Panc1 (cell line): ENCODE measurements at regions not wholly inside any gene's neighbourhood (a gene's known extent, or its start where the extent isn't known, plus 50 kb on each side); places are given as distances from the start of the nearest gene placed in this dataset.

Experiments used
- ATAC-seq: fragments of 200-7000 bp; cut with Tn5 transposase; 2 replicates; pipeline ENCODE4 v1.9.1; 2020; ENCODE audit warnings: mild to moderate bottlenecking, moderate library complexity
- BruUV-seq: library from RNA; stranded (reverse); fragments of 400-500 nt; replicated peaks from 2 replicates; lab custom pipeline; 2021; lab: Mats Ljungman, UMichigan
- CTCF ChIA-PET: fragments of 300-600 bp; sonication (Branson Sonifier 250); formaldehyde crosslinking; loops from one replicate; lab custom pipeline; 2022; ENCODE audit warnings: antibody characterized with exemption; lab: Charles Lee
- POLR2A ChIA-PET: fragments of 300-600 bp; sonication (Branson Sonifier 250); formaldehyde crosslinking; loops from one replicate; lab custom pipeline; 2022; ENCODE audit warnings: antibody characterized with exemption; lab: Charles Lee
- DNase-seq: peaks from one replicate; pipeline ENCODE4 v3.0.0-alpha.2; 2010; ENCODE audit warnings: low read depth, low spot score
- H3K27ac ChIP-seq: 2 replicates; pipeline ENCODE4 v1.5.1; 2011; ENCODE audit warnings: mild to moderate bottlenecking, low read length, inconsistent platforms
- H3K27me3 ChIP-seq: fragments of 200-500 bp; sonication (Bioruptor generic); 2 replicates; pipeline ENCODE4 v1.6.0; 2014; ENCODE audit warnings: low read length, inconsistent platforms; ENCODE audit not compliant: control insufficient read depth, insufficient read depth
- H3K36me3 ChIP-seq: fragments of 200-500 bp; sonication (Bioruptor generic); 2 replicates; pipeline ENCODE4 v1.5.1; 2014; ENCODE audit warnings: inconsistent platforms, mild to moderate bottlenecking, low read length, moderate library complexity; ENCODE audit not compliant: control insufficient read depth, insufficient read depth
- H3K4me1 ChIP-seq: 2 replicates; pipeline ENCODE4 v1.5.1; 2011; ENCODE audit warnings: inconsistent platforms, mild to moderate bottlenecking, low read length, moderate library complexity; ENCODE audit not compliant: control insufficient read depth, insufficient read depth
- H3K4me3 ChIP-seq, 2 experiments: 2 replicates each; pipeline ENCODE4 v1.5.1; 2011 to 2012; ENCODE audit warnings: low read depth in 2 of 2, low read length in 2 of 2, mild to moderate bottlenecking in 2 of 2, inconsistent platforms in 1 of 2, moderate library complexity in 1 of 2
- H3K9me3 ChIP-seq: fragments of 200-500 bp; sonication (Bioruptor generic); 2 replicates; pipeline ENCODE4 v1.5.1; 2014; ENCODE audit warnings: low read depth, mild to moderate bottlenecking, inconsistent platforms, low read length, moderate library complexity; ENCODE audit not compliant: control insufficient read depth, insufficient read depth
- POLR2AphosphoS5 ChIP-seq: IDR thresholded peaks from 2 replicates; pipeline ENCODE4 v1.6.1; 2012; ENCODE audit warnings: mild to moderate bottlenecking, low read depth, low read length, moderate library complexity
- SIN3A ChIP-seq: IDR thresholded peaks from 2 replicates; pipeline ENCODE4 v1.6.1; 2012; ENCODE audit warnings: low read depth, mild to moderate bottlenecking, low read length, moderate library complexity, borderline replicate concordance; ENCODE audit not compliant: insufficient read depth
- TCF7L2 ChIP-seq: IDR thresholded peaks from 2 replicates; pipeline ENCODE4 v1.6.1; 2011; ENCODE audit warnings: mild to moderate bottlenecking, low read depth, low read length, inconsistent platforms
- in situ Hi-C: cut with HindIII; loops from 2 replicates; pipeline ENCODE4 v1.10.0; 2016; ENCODE audit warnings: low sequenced_read_pairs, low pct_unique_long_range_greater_than_20kb
- intact Hi-C: fragments of 100-400 bp; cut with micrococcal nuclease; formaldehyde crosslinking; loops from one replicate; pipeline ENCODE4 v1.10.0; 2022; ENCODE audit not compliant: unreplicated experiment
- TF ChIP-seq, protein P1 (sequence below), 2 experiments: IDR thresholded peaks; 2 replicates each; pipeline ENCODE4 v1.6.1; 2011 to 2012; ENCODE audit warnings: low read depth in 2 of 2, control low read depth in 1 of 2, low read length in 1 of 2, mild to moderate bottlenecking in 1 of 2, moderate library complexity in 1 of 2; ENCODE audit not compliant: insufficient read depth in 1 of 2
- TF ChIP-seq, protein P2 (sequence below): fragments of 450-650 bp; IDR thresholded peaks from 2 replicates; pipeline ENCODE4 v1.5.1; 2017; ENCODE audit warnings: mild to moderate bottlenecking

DNA sequence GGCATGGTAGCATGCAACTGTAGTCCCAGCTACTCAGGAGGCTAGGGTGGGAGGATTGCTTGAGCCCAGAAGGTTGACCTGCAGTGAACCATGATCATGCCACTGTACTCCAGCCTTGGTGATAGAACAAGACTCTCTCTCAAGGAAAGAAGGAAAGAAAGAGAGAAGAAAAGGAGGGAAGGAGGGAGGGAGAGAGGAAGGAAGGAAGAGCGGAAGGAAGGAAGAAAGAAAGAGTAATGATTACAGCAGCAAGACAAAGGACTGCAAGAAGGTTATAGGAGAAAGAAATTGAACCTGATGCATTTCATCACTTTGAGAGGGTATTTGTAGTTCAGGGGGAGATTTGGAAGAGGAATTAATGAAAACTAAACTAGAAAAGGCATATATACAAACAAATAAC, 155.7 kb downstream of the LACC1 start:
- Histone ChIP-seq H3K36me3 (no peaks in the 10 kb centered on the region), H3K4me3 (no peak overlapping the region), H3K4me1 (no peaks in the 10 kb centered on the region), H3K27me3 (no peaks in the 10 kb centered on the region), H3K9me3 (no peaks in the 10 kb centered on the region), H3K27ac (no peak overlapping the region)
- ATAC-seq (no peak), DNase-seq (no peak)
- TF ChIP-seq POLR2AphosphoS5 (no peak), SIN3A (no peak), TCF7L2 (no peak)
- TF ChIP-seq, protein P1, sequence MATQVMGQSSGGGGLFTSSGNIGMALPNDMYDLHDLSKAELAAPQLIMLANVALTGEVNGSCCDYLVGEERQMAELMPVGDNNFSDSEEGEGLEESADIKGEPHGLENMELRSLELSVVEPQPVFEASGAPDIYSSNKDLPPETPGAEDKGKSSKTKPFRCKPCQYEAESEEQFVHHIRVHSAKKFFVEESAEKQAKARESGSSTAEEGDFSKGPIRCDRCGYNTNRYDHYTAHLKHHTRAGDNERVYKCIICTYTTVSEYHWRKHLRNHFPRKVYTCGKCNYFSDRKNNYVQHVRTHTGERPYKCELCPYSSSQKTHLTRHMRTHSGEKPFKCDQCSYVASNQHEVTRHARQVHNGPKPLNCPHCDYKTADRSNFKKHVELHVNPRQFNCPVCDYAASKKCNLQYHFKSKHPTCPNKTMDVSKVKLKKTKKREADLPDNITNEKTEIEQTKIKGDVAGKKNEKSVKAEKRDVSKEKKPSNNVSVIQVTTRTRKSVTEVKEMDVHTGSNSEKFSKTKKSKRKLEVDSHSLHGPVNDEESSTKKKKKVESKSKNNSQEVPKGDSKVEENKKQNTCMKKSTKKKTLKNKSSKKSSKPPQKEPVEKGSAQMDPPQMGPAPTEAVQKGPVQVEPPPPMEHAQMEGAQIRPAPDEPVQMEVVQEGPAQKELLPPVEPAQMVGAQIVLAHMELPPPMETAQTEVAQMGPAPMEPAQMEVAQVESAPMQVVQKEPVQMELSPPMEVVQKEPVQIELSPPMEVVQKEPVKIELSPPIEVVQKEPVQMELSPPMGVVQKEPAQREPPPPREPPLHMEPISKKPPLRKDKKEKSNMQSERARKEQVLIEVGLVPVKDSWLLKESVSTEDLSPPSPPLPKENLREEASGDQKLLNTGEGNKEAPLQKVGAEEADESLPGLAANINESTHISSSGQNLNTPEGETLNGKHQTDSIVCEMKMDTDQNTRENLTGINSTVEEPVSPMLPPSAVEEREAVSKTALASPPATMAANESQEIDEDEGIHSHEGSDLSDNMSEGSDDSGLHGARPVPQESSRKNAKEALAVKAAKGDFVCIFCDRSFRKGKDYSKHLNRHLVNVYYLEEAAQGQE (IDR thresholded peaks at IDR 0.05; ENCODE audit: insufficient read depth in 1 of 2, low read depth in 2 of 2, low read length in 1 of 2) = no peak
- TF ChIP-seq, protein P2, sequence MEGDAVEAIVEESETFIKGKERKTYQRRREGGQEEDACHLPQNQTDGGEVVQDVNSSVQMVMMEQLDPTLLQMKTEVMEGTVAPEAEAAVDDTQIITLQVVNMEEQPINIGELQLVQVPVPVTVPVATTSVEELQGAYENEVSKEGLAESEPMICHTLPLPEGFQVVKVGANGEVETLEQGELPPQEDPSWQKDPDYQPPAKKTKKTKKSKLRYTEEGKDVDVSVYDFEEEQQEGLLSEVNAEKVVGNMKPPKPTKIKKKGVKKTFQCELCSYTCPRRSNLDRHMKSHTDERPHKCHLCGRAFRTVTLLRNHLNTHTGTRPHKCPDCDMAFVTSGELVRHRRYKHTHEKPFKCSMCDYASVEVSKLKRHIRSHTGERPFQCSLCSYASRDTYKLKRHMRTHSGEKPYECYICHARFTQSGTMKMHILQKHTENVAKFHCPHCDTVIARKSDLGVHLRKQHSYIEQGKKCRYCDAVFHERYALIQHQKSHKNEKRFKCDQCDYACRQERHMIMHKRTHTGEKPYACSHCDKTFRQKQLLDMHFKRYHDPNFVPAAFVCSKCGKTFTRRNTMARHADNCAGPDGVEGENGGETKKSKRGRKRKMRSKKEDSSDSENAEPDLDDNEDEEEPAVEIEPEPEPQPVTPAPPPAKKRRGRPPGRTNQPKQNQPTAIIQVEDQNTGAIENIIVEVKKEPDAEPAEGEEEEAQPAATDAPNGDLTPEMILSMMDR = no peak
- intact Hi-C loops (no loop called here), in situ Hi-C loops (no loop called here)
- CTCF ChIA-PET = no interaction called here
- POLR2A ChIA-PET = no interaction called here
- BruUV-seq = no TSS peak

- ChIA-PET POLR2A (no interaction called here), CTCF (no interaction called here)
- Histone ChIP-seq H3K4me1 (no peaks in the 10 kb centered on the region), H3K4me3 (no peak overlapping the region), H3K27ac (no peak overlapping the region), H3K27me3 (no peaks in the 10 kb centered on the region), H3K36me3 (no peaks in the 10 kb centered on the region), H3K9me3 (no peaks in the 10 kb centered on the region)
- BruUV-seq = no TSS peak
- TF ChIP-seq POLR2AphosphoS5 (no peak), TCF7L2 (no peak), SIN3A (no peak)
- TF ChIP-seq, protein P2 = no peak
- TF ChIP-seq, protein P1 (IDR thresholded peaks at IDR 0.05; ENCODE audit: insufficient read depth in 1 of 2, low read depth in 2 of 2, low read length in 1 of 2) = no peak
- ATAC-seq (no peak), DNase-seq (no peak)
- intact Hi-C loops (no loop called here), in situ Hi-C loops (no loop called here)
Observed at GRCh38 chr13:44040070-44040817, 160.5 kb downstream of the LACC1 start.
